Left forelimb (tissue), 1 donor: ENCODE measurements at regions not wholly inside any gene's neighbourhood (a gene's known extent, or its start where the extent isn't known, plus 50 kb on each side); places are given as distances from the start of the nearest gene placed in this dataset.
"Not testable (repeated sequence)": the region's sequence is repeated elsewhere in the genome, so short reads cannot be mapped to it uniquely, and the experiment has no call there.

Source experiments
- DNase-seq: peaks from one replicate; pipeline ENCODE4 v3.0.0-alpha.2; 2018; ENCODE audit warnings: low spot score

DNA sequence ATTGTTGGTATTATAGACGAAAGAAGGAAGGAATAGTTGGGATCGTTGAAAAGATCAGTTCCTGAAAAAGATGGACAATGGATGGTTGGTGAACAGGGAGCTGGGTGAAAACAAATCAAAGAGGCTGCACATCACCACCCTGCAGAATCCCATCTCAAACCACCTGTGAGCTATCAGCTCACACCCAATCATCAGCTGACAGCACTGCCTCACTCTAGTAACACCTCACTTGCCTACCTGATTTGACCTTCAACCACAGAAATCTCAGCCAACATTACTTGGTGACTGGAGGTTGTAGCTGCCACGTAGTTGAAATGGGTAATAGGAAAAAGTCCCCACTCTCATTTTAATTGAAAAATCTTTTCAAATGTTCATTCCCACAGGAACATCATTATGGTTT is 101.8 kb upstream of the DST start:
- no peak for DNase-seq

DNA sequence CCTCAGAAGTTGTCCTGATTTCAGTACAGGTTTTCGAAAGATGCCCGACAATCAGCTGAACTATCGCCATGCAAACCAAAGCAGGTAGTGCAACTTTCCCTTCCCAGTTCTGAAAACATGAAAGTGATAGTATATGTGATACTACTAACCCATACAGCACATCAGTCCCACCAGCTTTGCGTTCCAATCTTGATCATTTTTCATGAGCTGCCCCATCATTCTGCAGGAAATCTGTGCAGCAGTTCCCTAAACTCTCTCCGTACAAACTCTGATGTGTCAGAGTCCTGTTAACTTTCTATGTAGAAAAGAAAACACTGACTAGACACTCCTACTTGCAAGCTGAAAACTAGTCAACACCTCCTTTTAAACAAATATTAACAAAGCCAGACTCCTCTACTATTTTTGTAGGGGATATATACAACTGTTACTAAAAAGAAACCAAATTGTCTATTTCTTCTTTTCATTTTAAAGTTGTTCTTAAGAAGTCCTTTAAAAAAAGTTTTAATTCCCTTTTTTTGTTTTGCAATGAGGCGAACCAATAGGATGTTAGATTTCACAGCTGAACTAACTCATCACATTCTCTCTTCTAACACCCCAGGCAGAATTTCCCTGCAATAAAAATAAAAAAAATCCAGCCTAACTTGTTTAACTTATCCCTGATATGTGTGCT is 99.6 kb upstream of the DST start:
- no peak for DNase-seq

DNA sequence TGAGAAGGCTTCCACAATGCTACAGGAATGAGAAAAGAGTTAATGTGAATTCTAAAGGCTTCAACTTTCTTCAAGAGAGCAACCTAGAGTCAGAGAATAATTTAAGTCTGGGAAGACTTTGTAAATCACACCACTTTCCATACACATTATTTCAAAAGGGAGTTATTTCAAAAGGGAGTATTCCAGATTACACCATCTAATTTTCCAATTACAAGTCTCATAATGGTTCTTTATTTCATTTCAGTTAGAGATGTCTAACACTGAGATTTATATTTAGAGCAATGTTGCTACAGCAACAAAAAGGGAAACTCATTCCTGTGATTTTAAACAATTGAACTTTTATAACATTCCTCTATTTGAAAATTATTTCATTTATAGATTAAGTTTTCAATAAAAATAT is 98.8 kb upstream of the DST start:
- no peak for DNase-seq

DNA sequence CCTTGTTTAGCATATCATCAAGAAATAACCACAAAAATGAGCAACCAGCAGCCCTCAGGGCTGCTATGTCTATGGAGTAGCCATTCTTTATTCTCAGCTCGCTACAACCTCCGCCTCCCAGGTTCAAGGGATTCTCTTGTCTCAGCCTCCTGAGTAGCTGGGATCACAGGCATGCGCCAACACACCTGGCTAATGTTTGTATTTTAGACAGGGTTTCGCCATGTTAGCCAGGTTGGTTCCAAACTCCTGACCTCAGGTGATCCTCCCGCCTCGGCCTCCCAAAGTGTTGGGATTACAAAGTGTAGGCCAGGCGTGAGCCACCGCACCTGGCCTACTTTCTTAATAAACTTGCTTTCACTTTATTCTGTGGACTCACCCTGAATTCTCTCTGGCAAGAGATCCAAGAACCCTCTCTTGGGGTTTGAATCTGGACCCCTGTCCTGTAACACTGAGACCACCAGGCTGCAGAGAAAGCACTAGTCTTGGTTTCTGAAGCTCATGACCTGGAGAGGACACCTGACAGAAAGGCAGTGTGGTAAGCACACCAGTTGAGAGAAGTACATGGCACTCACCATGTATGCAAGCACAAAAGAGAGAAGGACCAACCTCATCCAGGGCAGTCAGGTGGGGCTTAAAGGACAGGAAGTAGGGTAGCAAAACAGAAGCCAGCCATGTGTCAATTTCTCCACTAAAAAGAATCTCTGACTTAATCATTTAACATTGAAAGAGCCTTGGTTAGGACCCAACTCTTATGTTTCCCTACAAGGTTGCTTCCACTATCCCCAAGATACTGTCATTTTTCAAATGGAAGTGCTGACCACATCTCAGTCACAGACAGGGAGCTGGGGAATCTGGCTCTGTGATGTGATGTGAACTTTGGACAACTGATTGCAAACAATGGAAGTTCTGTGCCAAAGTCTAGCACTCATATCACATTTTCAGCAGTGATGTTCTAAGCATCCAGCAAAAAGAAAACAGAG is 97.4 kb upstream of the DST start:
- no peak for DNase-seq

DNA sequence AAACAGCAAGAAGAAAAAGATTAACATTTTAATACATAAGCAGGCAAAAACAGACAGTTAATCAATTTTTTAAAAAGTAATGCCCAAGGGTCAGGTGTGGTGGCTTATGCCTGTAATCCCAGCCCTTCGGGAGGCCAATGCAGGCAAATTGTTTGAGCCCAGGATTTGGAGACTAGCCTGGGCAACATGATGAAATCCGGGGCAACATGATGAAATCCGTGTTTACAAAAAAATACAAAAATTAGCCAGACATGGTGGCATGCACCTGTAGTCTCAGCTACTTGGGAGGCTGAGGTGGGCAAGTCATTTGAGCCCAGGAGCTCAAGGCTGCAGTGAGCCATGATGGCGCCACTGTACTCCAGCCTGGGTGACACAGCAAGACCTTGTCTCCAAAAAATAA is 94.1 kb upstream of the DST start:
- DNase-seq: no peak

DNA sequence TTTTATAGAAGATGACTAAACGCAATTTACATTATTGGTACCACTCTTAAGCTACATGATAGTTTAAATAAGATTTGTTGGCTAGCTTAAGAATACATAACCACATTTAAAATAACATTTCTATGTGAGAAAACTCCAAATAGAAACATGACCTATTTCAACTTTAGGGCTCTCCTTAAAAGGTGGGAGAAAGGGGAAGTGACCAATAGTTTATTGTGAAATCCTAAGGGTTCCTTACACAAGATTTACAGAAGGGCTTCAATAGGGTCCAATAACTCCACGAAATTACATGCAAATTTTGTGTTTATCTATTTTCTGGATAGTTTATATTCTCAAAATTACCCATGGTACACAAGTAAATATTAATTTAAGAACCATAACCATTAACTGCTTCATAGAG is 91.6 kb upstream of the DST start:
- no peak for DNase-seq

DNA sequence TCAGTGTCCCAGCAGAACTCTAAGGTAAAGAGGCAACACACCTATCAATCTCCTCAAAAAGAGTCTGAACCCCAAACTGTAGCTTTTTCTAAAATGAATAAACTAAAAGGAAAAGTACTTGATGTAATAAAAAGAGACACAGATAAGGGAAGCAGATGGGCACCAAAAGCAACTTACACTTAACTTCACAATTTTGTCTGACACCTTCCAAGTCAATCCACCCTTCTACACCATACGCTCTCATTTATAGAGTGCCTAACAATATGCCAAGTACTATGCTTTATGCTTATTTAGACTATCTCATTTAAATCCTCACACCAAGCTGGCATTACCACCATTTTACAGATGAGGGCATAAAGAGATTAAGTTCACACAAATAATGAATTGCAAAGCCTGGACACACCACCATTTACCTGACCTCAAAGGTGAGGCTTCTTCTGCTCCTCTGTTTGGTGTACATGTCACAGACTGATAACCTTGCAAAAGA is 90.6 kb upstream of the DST start:
- DNase-seq: no peak

DNA sequence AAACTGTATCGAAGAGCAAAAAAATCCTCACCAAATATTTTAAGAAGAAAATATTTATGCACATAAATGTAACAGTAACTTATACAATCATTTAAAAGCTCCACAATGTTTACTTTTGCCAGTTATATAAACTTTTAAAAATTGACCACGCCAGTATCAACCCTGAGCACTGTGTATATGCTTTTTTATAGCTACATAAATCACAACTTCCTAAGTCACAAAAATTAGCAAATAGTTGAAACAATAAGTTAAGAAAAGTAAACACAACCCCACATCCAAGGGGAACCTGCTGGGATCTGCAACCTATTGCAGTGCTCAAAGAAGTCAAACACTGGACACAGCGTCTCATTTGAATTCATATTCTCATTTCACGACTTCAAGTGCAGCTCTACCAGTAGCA is 89.8 kb upstream of the DST start:
- no peak for DNase-seq

DNA sequence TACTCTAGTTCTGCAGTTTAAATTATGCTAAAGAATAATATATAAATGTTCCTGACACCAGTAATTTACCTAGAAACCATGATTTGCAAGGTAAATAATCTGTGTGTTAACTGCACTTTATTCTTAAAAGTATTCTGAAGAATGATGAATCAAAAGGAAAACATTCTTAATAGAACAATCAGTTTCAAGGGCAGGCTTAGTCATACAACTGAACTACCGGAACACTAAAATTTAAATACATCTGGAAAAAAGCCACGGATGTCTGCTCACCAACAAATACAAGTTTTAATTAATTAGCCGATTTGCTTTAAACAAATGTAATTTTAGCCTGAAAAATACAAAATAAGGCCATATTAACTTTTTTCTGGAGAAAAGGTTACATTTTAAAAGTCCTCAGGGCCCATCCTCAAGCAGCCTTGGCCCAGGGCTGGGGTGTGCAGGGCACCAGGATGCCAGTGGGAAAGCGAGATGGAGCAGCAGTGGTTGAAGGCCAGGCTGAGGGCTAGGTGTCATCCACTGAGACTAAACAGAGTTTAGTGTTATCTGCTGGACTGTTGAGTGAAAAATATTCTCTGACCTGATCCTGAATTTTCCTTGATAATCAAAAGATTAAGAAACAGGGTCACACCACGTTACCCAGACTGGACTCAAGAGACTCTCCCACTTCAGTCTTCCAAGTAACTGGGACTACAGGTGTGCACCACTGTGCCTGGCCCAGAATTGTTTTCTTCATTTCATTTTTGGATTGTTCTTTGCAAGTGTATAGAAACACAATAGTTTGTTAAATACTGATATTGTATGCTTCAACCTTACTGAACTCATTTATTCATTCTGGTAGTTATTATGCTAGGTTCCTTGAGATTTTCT is 88.2 kb upstream of the DST start:
- no peak for DNase-seq

DNA sequence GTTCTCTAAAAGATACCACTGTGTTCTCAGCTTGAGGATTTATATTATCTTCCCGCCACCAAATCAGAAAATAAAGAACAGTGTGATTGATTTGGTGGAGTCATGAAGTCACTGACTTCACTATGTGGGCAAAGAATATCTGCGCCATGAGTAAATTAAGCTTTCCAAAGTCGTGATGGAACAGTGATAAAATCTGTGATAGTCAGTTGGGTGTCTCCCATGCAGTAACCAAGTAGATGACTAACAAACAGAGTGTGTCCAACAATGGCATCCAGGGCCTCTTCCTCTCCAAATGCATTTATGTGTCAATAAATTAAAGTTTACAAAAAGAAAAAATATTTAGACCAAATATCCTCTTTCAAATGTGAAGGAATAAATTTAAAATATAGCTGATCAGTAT is 87.0 kb upstream of the DST start:
- no peak for DNase-seq

DNA sequence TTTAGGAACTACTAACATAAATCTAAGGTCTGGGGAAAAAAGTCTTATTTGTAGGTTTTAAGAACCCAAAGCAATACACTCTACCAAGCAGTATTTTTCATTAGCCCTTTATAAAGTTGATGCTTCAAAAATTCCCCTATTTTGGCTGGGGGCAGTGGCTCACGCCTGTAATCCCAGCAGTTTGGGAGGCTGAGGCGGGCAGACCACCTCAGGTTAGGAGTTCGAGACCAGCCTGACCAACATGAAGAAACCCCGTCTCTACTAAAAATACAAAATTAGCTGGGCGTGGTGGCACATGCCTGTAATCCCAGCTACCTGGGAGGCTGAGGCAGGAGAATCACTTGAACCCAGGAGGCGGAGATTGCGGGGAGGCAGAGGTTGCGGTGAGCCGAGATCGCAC is 86.5 kb upstream of the DST start:
- not testable (repeated sequence) for DNase-seq

DNA sequence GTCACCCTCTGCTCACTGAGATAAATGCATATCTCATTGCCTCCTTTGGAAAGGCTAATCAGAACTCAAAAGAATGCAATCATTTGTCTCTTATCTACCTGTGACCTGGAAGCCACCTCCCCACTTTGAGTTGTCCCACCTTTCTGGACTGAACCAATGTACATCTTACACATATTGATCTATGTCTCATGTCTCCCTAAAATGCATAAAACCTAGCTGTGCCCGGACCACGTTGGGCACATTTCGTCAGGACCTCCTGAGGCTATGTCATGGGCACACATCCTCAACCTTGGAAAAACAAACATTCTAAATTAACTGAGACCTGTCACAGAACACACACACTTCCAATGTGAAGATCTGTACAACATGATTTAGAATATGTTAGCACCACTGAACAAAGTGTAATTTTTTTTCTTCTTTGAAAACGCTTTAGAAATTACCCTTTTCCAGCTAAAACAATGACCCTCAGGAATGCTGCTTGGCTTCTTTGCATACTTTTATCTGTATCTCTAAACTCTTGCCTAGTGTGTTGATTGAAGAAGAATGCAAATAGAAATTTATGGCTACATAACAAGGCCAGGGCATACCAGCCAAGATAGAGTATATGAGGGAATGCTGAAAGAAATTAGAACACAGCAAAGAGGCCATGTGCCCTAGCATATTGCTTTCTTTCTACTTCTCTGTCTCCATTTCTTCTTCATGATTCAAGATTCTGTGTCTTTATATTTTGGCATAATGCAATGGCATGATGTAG is 84.6 kb upstream of the DST start:
- no peak for DNase-seq

DNA sequence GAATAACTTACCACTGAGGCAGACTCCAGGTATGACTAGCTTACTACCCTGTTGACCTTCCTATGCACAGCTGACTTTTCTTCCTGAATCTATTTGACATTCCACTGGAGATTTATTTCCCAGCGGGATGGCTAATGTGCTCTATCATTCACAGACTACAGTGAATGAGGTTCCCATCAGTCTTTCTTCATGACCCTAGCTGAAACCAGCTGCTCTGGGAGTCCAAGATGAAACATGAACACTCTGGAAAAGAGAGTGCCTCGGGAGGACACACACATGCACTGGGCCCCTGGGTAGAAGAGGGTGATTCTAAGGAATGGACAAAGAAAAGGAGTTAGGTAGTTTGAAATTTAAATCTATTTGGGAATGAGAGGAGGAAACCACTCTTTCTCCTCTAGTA is 82.6 kb upstream of the DST start:
- DNase-seq: no peak

DNA sequence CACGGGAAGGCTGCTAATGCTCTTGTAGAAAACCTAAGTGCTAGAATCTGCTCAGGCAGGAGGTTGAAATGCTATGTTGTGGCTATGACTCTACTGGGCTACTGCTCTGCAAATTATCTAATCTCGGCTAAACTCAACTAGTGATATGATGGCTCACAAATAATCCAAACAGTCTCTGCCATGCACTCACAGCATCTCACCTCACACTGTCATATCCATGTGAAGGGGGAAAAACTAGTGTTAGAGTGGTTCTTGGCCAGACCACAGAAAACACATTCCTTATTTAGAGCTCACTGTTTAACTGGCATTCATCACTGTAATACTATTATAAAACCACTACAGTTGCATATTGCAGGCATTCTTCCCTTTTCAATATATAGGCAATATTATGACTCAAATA is 81.8 kb upstream of the DST start:
- no peak for DNase-seq

DNA sequence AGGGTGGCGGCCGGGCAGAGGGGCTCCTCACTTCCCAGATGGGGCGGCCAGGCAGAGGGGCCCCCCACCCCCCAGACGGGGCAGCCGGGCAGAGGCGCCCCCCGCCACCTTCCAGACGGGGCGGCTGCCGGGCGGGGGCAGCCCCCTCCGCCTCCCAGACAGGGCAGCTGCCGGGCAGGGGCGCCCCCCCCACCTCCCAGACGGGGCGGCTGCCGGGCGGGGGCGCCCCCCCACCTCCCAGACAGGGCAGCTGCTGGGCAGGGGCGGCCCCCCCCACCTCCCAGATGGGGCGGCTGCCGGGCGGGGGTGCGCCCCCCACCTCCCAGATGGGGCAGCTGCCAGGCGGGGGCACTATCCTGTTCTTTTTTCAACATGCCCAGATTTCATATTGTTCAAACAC is 78.2 kb upstream of the DST start:
- no peak for DNase-seq

DNA sequence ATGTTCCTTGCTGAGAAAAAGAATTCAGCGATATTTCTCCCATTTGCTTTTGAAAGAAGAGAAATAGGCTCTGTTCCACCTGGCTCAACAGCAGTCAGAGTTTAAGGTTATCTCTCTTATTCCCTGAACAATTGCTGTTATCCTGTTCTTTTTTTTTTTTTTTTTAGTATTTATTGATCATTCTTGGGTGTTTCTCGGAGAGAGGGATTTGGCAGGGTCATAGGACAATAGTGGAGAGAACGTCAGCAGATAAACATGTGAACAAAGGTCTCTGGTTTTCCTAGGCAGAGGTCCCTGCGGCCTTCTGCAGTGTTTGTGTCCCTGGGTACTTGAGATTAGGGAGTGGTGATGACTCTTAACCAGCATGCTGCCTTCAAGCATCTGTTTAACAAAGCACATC is 77.5 kb upstream of the DST start:
- not testable (repeated sequence) for DNase-seq

DNA sequence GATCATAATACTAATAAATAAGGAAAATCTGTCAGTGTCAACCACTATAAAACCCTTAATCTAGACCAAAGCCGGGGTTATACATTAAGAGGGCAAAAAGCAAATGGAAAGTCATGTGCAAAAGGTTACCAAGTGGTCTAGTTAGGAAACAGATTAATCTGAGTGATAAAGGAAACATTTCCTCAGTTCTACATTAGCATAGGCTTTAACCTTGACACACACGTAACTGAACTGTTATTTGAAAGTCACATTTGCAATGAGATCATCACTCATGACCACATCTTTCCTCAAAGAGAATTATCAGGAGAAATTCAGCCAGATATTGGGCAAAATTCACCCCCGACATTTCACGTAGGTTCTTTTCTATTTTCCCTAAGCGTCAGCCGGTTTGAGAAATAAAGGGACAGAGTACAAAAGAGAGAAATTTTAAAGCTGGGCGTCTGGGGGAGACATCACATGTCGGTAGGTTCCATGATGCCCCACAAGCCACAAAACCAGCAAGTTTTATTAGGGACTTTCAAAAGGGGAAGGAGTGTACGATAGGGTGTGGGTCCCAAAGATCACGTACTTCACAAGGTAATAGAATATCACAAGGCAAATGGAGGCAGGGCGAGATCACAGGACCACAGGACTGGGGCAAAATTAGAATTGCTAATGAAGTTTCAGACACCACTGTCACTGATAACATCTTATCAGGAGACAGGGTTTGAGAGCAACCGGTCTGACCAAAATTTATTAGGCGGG is 76.8 kb upstream of the DST start:
- not testable (repeated sequence) for DNase-seq

DNA sequence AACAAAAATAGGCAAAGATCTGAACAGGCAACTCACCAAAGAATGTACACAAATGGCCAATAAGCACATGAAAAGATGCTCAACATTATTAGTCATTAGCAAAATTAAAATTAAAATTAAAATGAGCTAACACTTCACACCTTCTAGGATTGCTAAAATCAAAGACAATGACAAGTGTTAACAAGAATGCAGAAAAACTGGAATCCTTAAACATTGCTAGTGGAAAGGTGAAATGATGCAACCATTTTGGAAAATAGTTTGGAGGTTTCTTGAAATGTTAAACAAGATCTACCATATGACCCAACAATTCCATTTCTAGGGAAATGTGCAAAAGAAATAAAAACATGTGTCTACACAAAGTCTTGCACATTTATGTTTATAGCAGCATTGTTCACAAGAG is 75.5 kb upstream of the DST start:
- DNase-seq: no peak

DNA sequence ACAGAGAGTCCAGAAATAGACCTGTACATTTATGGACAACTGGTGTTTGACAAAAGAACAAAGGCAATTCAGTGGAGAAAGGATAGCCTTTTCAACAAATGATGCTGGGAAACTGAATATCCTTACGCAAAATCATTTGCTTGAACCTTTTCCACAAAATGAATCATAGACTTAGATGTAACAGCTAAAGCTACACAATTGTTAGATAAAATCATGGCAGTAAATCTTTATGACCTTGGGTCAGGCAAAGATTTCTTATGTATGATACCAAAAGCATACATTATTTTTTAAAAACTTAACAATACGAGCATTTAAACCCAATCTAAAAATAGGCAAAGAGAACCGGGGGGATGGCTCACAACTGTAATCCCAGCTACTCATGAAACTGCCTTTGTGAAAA is 73.5 kb upstream of the DST start:
- DNase-seq: no peak

DNA sequence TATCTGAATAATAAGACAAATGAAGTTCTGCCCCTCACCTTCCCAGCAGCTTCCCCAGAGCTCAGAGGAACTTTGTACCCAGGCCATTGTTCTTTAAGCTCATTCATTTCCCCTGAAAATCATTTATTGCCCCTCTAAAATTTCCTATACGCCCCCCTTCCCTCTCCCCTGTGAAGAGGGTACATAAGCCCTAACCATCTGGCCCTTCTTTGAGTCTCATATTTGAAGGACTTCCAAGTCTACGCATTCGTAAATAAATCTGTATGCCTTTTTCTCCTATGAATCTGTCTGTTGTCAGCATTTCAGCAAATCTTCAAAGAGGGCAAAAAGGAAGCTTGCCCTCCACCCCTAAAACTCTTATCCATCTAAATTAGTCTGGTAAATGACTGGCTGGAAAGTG is 73.1 kb upstream of the DST start:
- DNase-seq: no peak

DNA sequence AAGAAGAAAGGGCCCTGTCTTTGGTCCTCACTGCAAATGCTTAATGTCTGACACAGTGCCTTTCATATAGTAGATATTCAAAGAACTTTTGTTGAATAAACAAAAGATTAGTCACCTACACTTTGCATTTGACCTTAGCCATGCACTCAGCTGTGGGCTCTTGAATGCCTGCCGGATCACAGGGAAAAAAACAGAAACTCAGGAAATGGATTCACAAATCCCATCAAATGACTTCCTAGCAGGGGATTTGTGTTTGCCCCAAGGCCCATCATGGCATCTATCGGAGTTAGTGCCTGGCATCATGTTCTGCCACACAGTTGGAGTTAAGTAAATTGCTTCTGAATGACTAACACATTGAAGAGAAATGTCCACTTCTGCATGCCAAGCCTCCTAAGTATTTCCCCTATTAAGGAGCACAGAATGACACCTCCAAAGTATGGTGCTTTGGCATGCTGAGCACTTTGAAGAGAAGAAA is 72.3 kb upstream of the DST start:
- DNase-seq: no peak
